Caco-2 (cell line): ENCODE measurements at regions not wholly inside any gene's neighbourhood (a gene's known extent, or its start where the extent isn't known, plus 50 kb on each side); places are given as distances from the start of the nearest gene placed in this dataset.

Experiments used
- BruUV-seq: library from RNA; stranded (reverse); fragments of 400-500 nt; replicated peaks from 2 replicates; lab custom pipeline; 2021; lab: Mats Ljungman, UMichigan
- CTCF ChIA-PET: fragments of 300-600 bp; sonication (Branson Sonifier 250); formaldehyde crosslinking; loops from one replicate; lab custom pipeline; 2022; ENCODE audit warnings: antibody characterized with exemption; lab: Charles Lee
- POLR2A ChIA-PET: fragments of 300-600 bp; sonication (Branson Sonifier 250); formaldehyde crosslinking; loops from one replicate; lab custom pipeline; 2022; ENCODE audit warnings: antibody characterized with exemption; lab: Charles Lee
- DNase-seq, 2 experiments: peaks; one replicate each; pipeline versions ENCODE4 v3.0.0 to v3.0.0-alpha.2; 2020 to 2022
- H3K27me3 ChIP-seq: replicated peaks from 2 replicates; pipeline ENCODE4 v1.6.0; 2011; ENCODE audit warnings: low read length; ENCODE audit not compliant: control insufficient read depth, insufficient read depth
- H3K36me3 ChIP-seq: 2 replicates; pipeline ENCODE4 v1.5.1; 2011; ENCODE audit warnings: low read length; ENCODE audit not compliant: control insufficient read depth, insufficient read depth
- H3K4me1 ChIP-seq: fragments of 250-450 bp; sonication (Bioruptor Pico); 2 replicates; pipeline ENCODE4 v1.5.1; 2020; ENCODE audit warnings: mild to moderate bottlenecking
- H3K4me3 ChIP-seq: 2 replicates; pipeline ENCODE4 v1.5.1; 2011; ENCODE audit warnings: low read depth, mild to moderate bottlenecking, control low read depth, low read length
- H3K9me3 ChIP-seq: fragments of 250-450 bp; sonication (Bioruptor Pico); 2 replicates; pipeline ENCODE4 v1.5.1; 2020; ENCODE audit warnings: mild to moderate bottlenecking, moderate library complexity
- H3K27ac Mint-ChIP-seq: one replicate; pipeline ENCODE4 v1.8.0; 2022; ENCODE audit warnings: mixed read lengths; ENCODE audit not compliant: unreplicated experiment
- H3K27me3 Mint-ChIP-seq: one replicate; pipeline ENCODE4 v1.8.0; 2022; ENCODE audit warnings: mixed read lengths; ENCODE audit not compliant: insufficient read depth, unreplicated experiment
- H3K36me3 Mint-ChIP-seq: one replicate; pipeline ENCODE4 v1.8.0; 2022; ENCODE audit warnings: mild to moderate bottlenecking, mixed read lengths; ENCODE audit not compliant: insufficient read depth, unreplicated experiment
- H3K4me1 Mint-ChIP-seq: one replicate; pipeline ENCODE4 v1.8.0; 2022; ENCODE audit warnings: low read depth, mixed read lengths; ENCODE audit not compliant: unreplicated experiment
- H3K4me3 Mint-ChIP-seq: one replicate; pipeline ENCODE4 v1.8.0; 2022; ENCODE audit warnings: mild to moderate bottlenecking, moderate library complexity, mixed read lengths; ENCODE audit not compliant: unreplicated experiment
- H3K9me3 Mint-ChIP-seq: one replicate; pipeline ENCODE4 v1.8.0; 2022; ENCODE audit warnings: mixed read lengths; ENCODE audit not compliant: unreplicated experiment
- CTCF ChIP-seq, 2 experiments: fragments of 200-600 bp in 1 of 2; IDR thresholded peaks; 1 replicate in 1 of 2; 2 replicates in 1 of 2; pipeline versions ENCODE4 v1.5.1 to v1.8.0; 2011 to 2022; ENCODE audit warnings: antibody characterized with exemption in 1 of 2, control low read depth in 1 of 2, inconsistent platforms in 1 of 2, low read depth in 1 of 2, low read length in 1 of 2, mild to moderate bottlenecking in 1 of 2, moderate library complexity in 1 of 2; ENCODE audit not compliant: insufficient read depth in 1 of 2, severe bottlenecking in 1 of 2, unreplicated experiment in 1 of 2
- intact Hi-C: fragments of 100-400 bp; cut with micrococcal nuclease; formaldehyde crosslinking; loops from one replicate; pipeline ENCODE4 v1.10.0; 2022; ENCODE audit not compliant: unreplicated experiment

GRCh38 chr11:104254347-104254746 lies 90.4 kb upstream of the PDGFD start:
- TF ChIP-seq CTCF (IDR thresholded peaks at IDR 0.05; ENCODE audit: insufficient read depth in 1 of 2, low read depth in 1 of 2, low read length in 1 of 2, severe bottlenecking in 1 of 2, unreplicated experiment in 1 of 2), result peak; percentile 63 to 73
- Mint-ChIP-seq H3K36me3 (no peaks in the 10 kb centered on the region), H3K27ac (no peak overlapping the region), H3K9me3 (no peaks in the 10 kb centered on the region), H3K4me1 (peaks cover 16% of the 10 kb centered on the region), H3K4me3 (no peak overlapping the region), H3K27me3 (no peaks in the 10 kb centered on the region)
- peak; percentile 59 to 67 for DNase-seq
- no peak overlapping the region for H3K4me3 ChIP-seq
- intact Hi-C loops, result loop anchor here (1.0 to 10.0 kb wide), 3 partner anchors 80 to 1608 kb away; no protein-coding TSS in a partner anchor
- no TSS peak for BruUV-seq
- CTCF ChIA-PET, result interaction anchor here (0.7 to 1.1 kb wide), 3 partner anchors 78 to 572 kb away, joined by 3 to 6 read pairs (median 3); no protein-coding TSS in a partner anchor
- no peaks in the 10 kb centered on the region for H3K9me3 ChIP-seq
- no peaks in the 10 kb centered on the region for H3K36me3 ChIP-seq
- no peaks in the 10 kb centered on the region for H3K27me3 ChIP-seq
- H3K4me1 ChIP-seq, result peaks cover 6% of the 10 kb centered on the region
- POLR2A ChIA-PET, result no interaction called here

- CTCF ChIA-PET, result no interaction called here
- Histone ChIP-seq H3K4me1 (peaks cover 4% of the 10 kb centered on the region; the same call in 1 of the 2 replicates), H3K9me3 (no peaks in the 10 kb centered on the region), H3K4me3 (no peak overlapping the region), H3K36me3 (no peaks in the 10 kb centered on the region), H3K27me3 (no peaks in the 10 kb centered on the region)
- no peak for TF ChIP-seq CTCF (IDR thresholded peaks at IDR 0.05; ENCODE audit: insufficient read depth in 1 of 2, low read depth in 1 of 2, low read length in 1 of 2, severe bottlenecking in 1 of 2, unreplicated experiment in 1 of 2)
- Mint-ChIP-seq H3K4me3 (no peak overlapping the region), H3K9me3 (no peaks in the 10 kb centered on the region), H3K27ac (no peak overlapping the region), H3K27me3 (peaks cover 2% of the 10 kb centered on the region), H3K4me1 (peaks cover 6% of the 10 kb centered on the region), H3K36me3 (no peaks in the 10 kb centered on the region)
- DNase-seq, result no peak
- intact Hi-C loops, result no loop called here
- POLR2A ChIA-PET, result no interaction called here
- no TSS peak for BruUV-seq
Observed at GRCh38 chr11:104246590-104246989, 82.6 kb upstream of the PDGFD start.

- no peaks in the 10 kb centered on the region for H3K9me3 ChIP-seq
- Mint-ChIP-seq H3K27me3 (no peaks in the 10 kb centered on the region), H3K9me3 (no peaks in the 10 kb centered on the region), H3K36me3 (no peaks in the 10 kb centered on the region), H3K27ac (no peak overlapping the region), H3K4me3 (no peak overlapping the region), H3K4me1 (no peaks in the 10 kb centered on the region)
- BruUV-seq, result no TSS peak
- ChIA-PET CTCF (no interaction called here), POLR2A (no interaction called here)
- H3K4me3 ChIP-seq, result no peak overlapping the region
- no peaks in the 10 kb centered on the region for H3K36me3 ChIP-seq
- H3K27me3 ChIP-seq, result no peaks in the 10 kb centered on the region
- intact Hi-C loops, result no loop called here
- no peak for TF ChIP-seq CTCF (IDR thresholded peaks at IDR 0.05; ENCODE audit: insufficient read depth in 1 of 2, low read depth in 1 of 2, low read length in 1 of 2, severe bottlenecking in 1 of 2, unreplicated experiment in 1 of 2)
- DNase-seq, result no peak
- no peaks in the 10 kb centered on the region for H3K4me1 ChIP-seq
Observed at GRCh38 chr11:104238916-104239315, 75.0 kb upstream of the PDGFD start.
